NCI-H1105 (cell line): ENCODE measurements at regions not wholly inside any gene's neighbourhood (a gene's known extent, or its start where the extent isn't known, plus 50 kb on each side); places are given as distances from the start of the nearest gene placed in this dataset.
"Not testable (repeated sequence)": the region's sequence is repeated elsewhere in the genome, so short reads cannot be mapped to it uniquely, and the experiment has no call there.

Experiments
- DNase-seq: peaks from one replicate; lab custom pipeline; 2025; lab: John Stamatoyannopoulos, UW

DNA sequence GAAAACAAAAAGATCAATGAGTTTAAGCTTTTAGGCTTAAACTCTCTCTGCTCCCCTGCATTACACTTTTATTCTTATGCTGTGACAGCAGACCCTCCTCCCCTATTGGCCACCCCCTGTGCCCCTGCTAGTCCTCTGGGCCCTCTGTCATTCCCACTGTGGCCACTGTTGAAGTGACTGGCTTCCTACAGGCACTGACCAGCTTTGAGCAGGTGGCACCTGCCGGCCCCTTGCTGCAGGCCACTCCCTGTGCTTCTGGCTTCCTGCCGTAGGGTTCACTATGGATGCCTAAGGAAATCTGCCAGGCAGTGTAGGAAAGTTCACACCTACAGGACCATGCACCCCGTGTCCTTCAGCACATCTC, 156.5 kb upstream of the L3MBTL4 start:
- DNase-seq = no peak

DNA sequence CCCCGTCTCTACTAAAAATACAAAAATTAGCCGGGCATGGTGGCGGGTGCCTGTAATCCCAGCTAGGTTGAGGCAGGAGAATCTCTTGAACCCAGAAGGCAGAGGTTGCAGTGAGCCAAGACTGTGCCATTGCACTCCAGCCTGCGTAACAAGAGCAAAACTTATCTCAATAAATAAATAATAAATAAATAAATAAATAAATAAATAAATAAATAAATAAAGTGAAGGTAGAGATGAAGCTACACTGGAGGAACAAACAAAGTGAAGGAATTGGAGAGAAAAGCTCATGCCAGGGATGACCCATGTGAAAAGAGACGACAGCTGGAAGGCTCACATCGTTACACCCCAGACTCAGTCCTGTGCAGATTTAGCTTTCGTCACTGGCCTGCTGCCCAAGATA, 157.3 kb upstream of the ARHGAP28 start:
- DNase-seq = not testable (repeated sequence)

DNA sequence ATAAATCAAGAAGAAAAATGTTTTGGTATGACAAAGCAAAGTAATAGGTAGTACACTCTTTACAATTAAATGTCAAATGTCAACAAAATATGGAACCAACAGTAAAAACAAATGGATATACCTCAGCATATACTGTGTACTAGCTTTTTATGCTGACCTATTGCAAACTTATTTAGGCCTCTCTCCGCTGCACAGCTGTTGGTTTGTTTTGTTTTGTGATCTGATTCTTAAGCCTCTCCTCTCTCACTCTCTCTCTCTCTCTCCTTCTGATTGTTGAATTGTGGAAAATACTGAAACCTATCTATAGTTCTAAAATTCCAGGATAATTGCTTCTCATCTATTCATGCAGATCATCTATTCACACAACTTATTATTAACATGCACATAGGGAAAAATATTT, 154.9 kb upstream of the ARHGAP28 start:
- no peak for DNase-seq

DNA sequence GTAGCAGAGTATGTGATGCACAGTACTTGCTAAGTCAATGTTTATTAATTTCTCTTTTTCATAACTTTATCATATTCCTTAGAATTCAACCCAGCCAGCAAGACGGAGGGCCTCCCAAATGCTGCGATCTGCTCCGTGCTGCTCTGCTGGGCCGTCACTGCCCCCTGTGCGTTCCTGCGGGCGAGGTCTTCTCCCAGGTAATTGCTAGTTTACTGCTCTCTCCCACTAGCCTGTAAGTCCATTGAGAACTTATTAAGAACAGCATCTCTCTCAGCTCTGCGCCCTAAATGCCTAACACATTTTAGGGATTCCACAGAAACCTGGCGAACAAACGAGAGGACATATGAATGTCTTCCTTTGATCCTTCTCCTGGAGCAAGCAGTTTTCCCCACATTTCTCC, 153.6 kb upstream of the ARHGAP28 start:
- no peak for DNase-seq

DNA sequence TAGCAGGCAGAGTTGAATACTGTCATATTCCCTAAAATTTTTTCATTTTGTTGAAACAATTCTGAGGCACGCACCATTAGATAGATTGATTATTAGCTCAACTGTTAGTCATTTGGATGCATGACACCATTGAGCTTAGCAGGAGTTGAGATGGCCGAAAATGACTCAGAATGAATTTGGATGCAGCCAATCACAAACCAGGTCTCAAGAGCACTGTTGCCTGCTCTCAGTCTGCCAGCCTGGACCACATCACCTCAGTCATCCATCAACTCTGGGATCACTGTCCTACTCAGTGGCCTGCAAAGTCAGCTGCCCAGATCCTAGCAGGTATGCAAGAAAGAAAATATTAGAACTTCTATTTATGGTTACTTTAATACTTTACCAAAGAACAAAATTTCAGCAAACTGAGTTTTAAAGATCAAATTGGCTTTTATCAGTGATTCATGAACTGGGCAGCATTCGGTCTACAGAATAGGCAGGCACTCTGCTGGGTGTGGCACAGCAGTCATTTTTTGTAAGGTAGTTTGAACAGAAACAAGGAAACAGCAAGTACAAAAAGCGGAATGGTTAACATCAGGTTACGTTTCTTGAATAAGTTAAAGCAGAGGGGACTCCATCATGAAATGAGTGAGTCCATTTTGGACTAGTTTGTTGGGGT, 152.7 kb upstream of the ARHGAP28 start:
- DNase-seq = no peak

DNA sequence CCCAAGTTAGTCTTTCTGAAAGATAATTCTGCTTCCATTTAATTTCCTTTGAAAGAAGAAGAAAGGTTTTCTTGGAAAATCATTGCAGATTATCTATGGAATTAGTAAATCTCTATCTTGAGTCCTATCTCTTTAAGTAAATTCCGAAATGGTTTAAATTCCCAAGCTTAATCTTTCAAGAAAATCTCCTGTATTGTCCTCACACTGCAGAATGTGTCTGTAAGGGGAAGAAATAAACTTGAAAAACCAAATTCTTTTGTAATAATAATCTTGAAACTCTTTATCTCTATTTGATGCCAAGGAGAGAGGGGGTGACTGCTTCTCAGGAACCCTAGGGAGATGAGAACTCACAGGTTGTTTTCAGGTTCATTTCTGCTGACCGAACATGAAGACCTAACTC, 150.8 kb upstream of the ARHGAP28 start:
- no peak for DNase-seq

DNA sequence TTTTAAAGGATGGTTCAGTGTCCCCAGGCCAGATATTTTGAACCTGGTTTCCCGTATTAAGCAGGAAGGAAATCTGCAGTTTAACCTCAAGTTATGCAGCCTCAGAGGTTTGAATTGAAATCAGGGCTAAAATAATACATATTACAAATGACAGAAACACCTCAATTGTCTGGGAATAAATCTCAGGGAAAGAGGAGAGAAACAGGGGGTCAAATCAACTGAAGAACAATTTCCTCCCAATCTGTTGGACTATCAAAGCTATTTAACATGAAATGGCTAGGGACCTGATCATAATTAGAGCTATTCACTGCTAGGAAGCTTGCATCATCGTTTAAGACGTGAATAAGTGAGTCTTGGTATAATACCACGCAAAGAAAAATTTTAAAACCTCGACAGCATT, 150.0 kb upstream of the ARHGAP28 start:
- no peak for DNase-seq

DNA sequence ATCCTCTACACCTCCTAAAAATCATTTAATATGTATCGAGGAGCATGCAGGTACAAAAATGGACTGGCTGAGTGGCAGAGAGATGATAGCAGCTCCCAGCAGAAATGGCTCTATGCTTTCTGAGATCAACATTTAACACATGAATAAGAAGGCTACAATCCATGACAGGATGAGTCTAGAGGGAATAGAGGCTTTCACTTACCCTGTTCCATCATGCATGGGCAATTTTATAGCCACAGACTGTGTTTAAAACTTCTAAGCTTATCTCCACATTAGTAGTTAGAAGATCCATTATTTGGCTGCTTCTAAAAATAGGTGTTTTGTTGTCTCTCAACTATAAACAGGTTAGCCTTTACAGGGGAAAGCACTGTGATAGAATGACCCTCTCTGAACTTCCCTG, 149.1 kb upstream of the ARHGAP28 start:
- DNase-seq = no peak

DNA sequence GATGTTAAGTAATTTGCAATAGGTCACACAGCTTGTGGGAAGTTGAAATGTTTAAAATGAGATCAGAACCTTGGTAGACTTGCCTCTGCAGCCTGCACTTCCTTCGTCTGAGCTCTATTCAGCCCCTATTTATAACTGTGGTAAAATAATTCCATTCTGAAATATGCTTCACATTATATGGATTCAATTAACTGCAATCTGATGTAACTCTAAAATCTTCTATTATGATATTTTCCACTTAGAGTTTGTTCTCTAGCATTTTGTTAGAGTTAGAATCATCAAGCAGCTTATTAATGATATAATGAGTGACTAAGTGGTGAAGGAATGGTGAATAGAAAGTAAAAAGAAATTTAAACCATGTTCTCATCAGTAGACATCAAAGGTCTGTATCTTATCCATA, 139.6 kb upstream of the ARHGAP28 start:
- no peak for DNase-seq

DNA sequence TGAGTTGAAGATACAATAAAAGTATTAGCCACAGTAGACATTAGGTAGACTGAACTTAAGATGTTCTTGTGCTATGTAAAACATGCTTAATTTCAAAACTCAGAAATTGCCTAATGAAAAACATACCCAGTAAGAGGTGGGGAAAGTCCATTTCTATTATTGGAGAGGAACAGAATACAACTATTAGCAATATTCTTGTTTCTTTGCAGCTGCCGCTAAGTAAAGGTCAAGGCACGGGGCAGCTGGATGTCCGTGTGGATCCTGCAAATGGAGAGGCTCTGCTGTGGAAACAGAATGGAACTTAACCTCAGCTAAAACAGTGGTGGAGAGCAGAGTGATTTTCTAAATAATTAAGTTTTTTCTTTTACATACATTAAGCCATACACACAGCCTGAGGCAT, 139.2 kb upstream of the ARHGAP28 start:
- DNase-seq = no peak

DNA sequence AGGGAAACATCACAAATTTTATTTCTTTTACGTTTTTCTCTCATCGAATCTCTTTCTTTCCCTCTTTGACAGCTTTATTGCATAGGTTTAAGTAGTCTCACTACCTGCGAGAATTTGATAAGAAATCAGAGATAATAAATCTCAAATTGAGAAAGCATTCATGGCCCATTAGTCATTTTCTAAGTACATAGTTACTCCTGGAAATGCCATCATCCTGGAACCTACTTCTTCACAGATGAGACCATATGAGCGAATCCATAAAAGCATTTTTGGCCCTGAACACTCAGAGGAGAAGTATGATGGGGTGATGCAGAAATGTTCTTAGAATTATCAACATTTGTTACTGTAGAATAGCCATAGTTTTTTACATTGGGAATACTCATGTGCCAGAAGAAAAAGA, 138.0 kb upstream of the ARHGAP28 start:
- no peak for DNase-seq

DNA sequence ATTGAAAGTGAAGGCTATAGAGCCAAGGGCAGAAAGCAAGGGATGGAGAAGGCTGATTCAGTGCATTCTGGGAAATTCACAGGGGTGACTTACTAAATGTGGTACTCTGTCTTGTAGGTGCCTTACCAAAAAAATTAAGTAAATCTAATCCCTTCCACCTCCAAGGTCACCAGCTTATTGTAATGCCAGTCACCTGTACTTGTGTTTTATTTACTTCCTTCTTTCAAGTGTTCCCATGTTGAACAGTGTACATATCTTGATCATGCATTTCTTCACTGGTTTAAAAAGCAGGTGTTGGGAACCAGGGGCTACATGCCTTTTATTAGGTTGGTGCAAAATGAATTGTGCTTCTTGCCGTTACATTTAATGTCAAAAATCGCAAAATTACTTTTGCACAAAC, 137.0 kb upstream of the ARHGAP28 start:
- DNase-seq = no peak

DNA sequence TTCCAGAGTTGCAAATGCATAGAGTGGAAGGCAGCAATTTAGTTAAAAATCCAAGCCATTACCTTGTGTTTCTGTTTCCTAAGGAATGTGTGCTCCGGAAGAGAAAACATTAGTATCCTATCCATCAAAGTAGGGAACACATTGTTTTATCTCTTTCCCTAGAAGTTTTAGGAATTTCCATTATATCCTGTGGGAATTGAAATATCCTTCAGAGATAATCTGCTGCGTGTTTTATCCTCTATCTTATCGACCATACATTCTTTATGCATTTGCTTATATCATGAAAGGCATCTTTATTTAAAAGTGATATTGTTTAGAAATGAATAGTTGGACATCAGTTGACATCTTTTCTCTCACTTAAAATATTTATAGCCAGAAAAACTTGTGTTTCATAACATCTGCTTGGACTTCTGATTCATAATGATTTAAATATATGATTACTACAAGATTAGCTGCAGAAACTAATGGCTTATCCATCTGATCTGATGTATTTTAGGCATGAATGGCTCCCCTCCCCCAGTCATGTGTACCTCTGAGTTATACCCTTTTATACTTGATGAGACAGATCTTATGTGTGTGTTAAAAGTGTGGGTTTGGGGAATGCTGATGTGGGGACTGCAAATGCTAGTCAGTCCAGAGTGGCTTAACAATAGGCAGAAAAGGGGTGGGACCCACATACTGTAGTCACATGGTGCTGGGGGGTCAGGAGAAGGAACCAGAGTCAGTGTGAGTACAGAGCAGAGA, 136.2 kb upstream of the ARHGAP28 start:
- DNase-seq = no peak

DNA sequence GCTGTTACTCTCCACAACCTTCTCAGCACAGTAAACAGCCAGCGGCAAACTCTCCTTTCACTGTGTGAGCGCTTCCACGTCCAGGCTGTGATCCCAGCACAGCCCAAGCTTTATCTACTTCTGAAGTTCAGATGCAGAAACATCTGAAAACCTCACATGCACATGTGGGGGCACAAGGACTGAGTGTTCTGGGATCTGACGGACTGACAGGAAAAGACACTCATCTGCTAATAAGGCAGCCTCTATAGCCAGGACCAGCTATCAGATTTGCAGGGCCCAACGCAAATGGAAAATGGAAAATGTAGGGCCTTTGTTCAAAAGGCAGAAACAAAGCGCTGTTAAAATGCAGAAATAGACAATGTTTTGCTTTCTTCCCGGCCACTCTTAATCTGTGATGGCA, 133.8 kb upstream of the ARHGAP28 start:
- no peak for DNase-seq

DNA sequence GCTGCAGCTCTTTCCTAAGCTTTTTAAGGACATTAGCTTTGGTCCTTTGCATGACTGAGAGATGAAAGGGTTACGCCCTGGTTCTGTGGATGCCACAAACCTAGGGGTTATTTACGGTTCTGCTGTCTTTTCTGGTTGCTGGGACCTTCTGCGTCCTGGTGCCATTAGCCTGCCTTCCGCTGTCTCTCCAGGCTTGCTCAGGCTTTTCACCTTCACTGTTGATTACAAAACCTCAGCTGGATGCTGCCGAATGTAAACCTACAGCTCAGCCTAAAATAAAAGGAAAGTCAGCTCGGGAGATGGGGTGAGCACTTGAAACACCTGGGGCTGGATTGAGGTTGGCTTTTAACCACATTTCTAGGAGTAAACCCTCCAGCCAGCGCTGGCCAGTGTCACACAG, 130.9 kb upstream of the ARHGAP28 start:
- no peak for DNase-seq

DNA sequence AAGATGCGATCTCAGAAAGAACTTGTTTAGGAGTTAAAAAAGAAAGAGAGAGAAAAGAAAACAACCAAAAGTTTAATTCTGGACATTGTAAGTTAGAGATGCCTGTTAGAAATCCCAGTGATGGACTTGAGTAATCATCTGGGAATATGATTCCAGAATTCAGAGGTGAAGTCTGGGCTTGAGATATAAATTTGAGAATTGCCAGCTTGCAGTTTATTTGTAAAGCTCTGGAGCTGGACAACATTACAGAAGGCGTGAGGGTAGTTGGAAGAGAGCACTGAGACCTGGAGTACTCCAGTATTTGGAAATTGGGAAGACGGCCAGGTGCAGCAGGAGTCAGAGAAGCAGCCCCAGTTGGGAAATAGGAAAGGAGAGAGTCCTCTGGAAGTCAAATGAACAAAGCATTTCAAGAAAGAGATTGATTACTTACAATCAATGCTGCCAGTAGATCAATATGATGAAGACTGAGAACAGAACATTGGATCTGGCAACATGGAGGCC, 128.8 kb upstream of the ARHGAP28 start:
- DNase-seq = no peak

DNA sequence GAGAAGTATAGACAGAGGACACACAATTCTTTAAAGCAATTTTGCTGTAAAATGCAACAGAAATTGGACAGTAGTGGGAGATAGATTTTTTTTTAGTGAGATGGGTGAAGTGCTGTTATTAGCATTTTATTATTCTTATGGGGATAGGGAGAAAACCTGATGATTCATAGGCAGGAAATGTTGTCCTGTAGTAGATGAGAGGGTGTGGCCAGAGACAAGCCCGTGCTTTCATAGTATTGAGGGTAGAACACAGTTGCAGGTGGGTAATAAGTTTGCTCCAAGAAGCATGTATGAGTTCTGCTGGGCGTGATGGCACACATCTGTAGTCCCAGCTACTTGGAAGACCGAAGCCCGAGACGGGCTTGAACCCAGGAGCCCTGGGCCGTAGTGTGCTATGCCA, 128.3 kb upstream of the ARHGAP28 start:
- DNase-seq = no peak

DNA sequence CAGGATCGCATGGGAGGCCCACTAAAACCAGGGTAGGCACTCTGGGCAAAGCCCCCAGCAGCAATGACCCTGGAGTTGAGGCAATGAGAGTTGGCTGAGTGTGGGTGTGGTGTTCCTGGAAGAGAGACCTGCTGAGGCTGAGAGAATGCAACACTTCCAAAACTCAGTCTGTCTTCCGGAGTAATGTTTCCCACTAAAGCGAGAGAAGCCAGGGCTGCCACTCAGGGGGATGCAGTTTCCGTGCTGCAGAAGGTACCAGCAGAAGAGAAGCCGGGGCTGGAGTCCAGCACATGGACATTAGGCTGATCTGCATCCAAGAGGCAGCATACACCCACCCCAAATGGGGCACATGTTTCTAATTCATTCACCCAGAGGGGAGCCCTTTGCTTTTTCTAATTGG, 127.2 kb upstream of the ARHGAP28 start:
- DNase-seq = no peak

DNA sequence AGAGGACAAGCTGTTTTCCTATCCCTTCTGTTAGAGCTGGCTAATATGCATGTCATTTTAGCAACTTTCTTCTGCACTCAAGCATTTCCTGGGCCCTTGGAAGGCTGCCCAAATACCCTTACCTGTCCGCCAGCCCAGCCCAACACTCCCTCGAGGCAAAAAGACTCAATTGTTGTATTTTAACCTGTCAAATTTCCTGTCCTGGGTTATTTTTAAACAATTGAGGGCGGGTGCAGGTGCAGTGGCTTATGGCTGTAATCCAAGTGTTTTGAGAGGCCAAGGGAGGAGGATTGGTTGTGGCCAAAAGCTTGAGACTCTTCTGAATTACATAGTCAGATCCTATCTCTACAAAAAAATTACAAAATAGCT, 125.0 kb upstream of the ARHGAP28 start:
- no peak for DNase-seq

DNA sequence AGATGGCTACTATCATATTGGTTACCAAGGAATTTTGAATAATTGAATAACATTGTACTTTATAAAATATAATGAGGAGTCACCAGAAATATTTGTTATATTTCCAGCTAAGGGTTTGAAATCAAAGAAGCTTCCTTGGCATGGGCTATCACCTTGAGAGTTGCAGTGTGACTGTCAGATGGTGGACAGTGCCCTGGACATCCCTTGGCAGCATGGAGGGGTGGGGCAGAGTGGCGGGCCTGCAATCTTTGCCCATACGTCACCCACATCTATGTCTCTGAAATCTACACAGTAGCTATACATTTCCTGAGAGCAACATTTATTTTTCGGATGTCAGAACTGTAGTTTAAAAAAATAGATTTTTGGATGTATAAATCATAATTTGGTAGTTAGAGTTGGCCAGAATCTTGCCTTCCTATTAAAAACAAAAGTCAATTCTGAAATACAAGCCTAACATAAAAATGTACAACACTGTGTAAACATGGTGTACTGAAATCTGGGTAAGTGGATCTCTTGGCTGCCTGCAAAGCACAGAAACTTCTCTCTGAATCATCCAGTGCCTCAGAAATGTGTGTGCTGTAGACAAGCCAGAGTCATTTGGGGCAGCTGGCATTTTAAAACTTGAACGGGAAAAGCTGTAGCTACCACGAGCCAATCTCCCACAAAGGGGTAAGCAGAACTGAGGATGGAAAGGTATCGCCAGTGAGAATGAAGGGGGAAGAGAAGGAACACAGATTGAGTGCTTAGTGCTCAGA, 124.2 kb upstream of the ARHGAP28 start:
- no peak for DNase-seq

DNA sequence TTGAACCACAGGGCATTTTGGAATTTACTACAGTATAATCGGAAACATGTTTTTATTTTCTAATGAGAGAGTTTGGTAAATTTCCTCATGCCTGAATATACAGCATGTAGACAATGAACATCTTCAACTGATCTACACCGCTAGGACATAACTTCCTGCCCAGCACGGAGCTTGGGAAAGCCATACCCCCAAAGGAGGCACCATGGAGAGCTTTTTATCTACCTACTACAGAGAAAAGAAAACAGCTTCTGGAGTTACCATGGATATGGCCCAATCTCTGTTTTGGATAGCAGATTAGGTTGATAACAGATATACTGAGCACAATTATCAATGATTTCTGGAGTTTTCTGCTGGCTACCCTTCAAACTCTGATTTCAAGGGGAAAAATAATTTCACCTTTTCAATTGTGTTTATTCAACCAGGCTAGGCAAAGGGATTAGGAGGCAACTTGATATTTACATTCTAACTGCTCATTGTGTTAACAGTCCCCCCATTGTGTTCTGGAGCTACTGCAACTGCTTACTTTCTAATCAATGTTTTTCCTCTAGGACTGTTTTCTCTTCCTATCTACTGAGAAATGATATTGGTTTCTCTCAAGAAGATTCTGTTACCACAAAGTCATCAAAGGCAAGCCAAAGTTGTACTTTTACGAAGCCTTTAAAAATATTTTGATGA, 123.0 kb upstream of the ARHGAP28 start:
- no peak for DNase-seq

DNA sequence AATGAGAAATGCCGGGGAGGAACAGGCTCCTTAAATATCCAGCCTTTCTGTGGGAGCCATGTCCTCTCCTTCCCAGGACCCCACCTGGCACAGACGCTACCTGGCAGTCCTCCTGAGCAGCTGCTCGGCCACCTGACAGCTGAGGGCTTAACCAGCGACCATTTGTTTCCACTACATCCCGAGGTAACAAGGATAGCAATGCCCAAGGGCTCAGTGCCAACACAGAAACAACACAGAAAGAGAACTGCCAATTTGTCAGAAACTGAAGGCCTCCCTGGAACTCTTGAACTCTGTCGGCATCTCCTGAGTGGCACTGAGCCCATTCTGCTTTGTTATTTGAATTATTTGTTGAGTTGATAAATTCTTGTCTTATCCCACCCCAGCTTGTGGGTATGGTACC, 122.2 kb upstream of the ARHGAP28 start:
- no peak for DNase-seq
